DND-41 (cell line): ENCODE measurements at regions not wholly inside any gene's neighbourhood (a gene's known extent, or its start where the extent isn't known, plus 50 kb on each side); places are given as distances from the start of the nearest gene placed in this dataset.

Experiments used
- EZH2 ChIP-seq: IDR thresholded peaks from 3 replicates; pipeline ENCODE4 v1.6.1; 2012; ENCODE audit warnings: borderline replicate concordance, low read depth, mild to moderate bottlenecking, moderate library complexity, low read length, inconsistent platforms; ENCODE audit not compliant: severe bottlenecking
- TF ChIP-seq, protein P1 (sequence below): IDR thresholded peaks from 2 replicates; pipeline ENCODE4 v1.5.1; 2012; ENCODE audit warnings: borderline replicate concordance, low read length, moderate library complexity, mild to moderate bottlenecking; ENCODE audit not compliant: poor library complexity, severe bottlenecking; ENCODE audit errors: extremely low read depth

DNA sequence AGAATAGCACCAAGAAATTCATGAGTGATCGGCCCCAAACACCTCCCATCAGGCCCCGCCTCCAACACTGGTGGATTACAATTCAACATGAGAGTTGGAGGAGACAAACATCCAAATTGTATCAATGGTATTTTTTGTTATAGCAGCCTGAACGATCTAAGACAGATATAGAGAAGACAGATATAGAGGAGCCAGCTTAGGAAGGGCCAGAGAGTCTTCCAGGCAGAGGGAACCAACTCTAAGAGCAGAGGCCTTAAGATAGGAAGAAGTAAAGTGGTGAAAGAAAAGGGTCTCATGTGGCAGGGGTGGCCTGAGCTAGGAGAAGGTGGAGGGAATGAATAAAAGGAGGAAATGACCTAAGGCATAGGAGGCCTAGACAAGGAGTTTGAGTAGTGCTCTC is 158.8 kb upstream of the TBL1XR1 start:
- TF ChIP-seq, protein P1, sequence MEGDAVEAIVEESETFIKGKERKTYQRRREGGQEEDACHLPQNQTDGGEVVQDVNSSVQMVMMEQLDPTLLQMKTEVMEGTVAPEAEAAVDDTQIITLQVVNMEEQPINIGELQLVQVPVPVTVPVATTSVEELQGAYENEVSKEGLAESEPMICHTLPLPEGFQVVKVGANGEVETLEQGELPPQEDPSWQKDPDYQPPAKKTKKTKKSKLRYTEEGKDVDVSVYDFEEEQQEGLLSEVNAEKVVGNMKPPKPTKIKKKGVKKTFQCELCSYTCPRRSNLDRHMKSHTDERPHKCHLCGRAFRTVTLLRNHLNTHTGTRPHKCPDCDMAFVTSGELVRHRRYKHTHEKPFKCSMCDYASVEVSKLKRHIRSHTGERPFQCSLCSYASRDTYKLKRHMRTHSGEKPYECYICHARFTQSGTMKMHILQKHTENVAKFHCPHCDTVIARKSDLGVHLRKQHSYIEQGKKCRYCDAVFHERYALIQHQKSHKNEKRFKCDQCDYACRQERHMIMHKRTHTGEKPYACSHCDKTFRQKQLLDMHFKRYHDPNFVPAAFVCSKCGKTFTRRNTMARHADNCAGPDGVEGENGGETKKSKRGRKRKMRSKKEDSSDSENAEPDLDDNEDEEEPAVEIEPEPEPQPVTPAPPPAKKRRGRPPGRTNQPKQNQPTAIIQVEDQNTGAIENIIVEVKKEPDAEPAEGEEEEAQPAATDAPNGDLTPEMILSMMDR: no peak
- TF ChIP-seq EZH2: no peak
